CD4-positive, alpha-beta T cell treated with Interleukin-15 for 1 hour (primary cell): ENCODE measurements at regions not wholly inside any gene's neighbourhood (a gene's known extent, or its start where the extent isn't known, plus 50 kb on each side); places are given as distances from the start of the nearest gene placed in this dataset.

Experiments
- DNase-seq: peaks from one replicate; pipeline ENCODE4 v3.0.0-alpha.2; 2020

- no peak for DNase-seq
Measured at GRCh38 chr4:128384765-128385598, 97.4 kb upstream of the PGRMC2 start.

- DNase-seq: no peak
Measured at GRCh38 chr4:128384091-128384520, 96.5 kb upstream of the PGRMC2 start.

GRCh38 chr4:128381748-128382559 lies 94.3 kb upstream of the PGRMC2 start:
- DNase-seq: no peak

GRCh38 chr4:128380306-128380705 lies 92.7 kb upstream of the PGRMC2 start:
- no peak for DNase-seq

- no peak for DNase-seq
Measured at GRCh38 chr4:128379860-128380259, 92.2 kb upstream of the PGRMC2 start.

- no peak for DNase-seq
Measured at GRCh38 chr4:128378668-128379067, 91.1 kb upstream of the PGRMC2 start.

GRCh38 chr4:128376958-128377357 lies 89.3 kb upstream of the PGRMC2 start:
- no peak for DNase-seq

- DNase-seq: no peak
Measured at GRCh38 chr4:128376303-128376702, 88.7 kb upstream of the PGRMC2 start.

GRCh38 chr4:128373628-128374027 lies 86.0 kb upstream of the PGRMC2 start:
- DNase-seq: no peak

GRCh38 chr4:128371876-128372275 lies 84.3 kb upstream of the PGRMC2 start:
- no peak for DNase-seq

GRCh38 chr4:128371001-128371777 lies 83.6 kb upstream of the PGRMC2 start:
- no peak for DNase-seq

GRCh38 chr4:128366212-128366611 lies 78.6 kb upstream of the PGRMC2 start:
- DNase-seq: no peak

- DNase-seq: no peak
Measured at GRCh38 chr4:128364565-128364964, 77.0 kb upstream of the PGRMC2 start.

GRCh38 chr4:128363966-128364365 lies 76.4 kb upstream of the PGRMC2 start:
- no peak for DNase-seq

- no peak for DNase-seq
Measured at GRCh38 chr4:128362760-128363159, 75.1 kb upstream of the PGRMC2 start.

- DNase-seq: no peak
Measured at GRCh38 chr4:128359422-128359821, 71.8 kb upstream of the PGRMC2 start.

- DNase-seq: no peak
Measured at GRCh38 chr4:128358913-128359279, 71.3 kb upstream of the PGRMC2 start.

- DNase-seq: no peak
Measured at GRCh38 chr4:128358231-128358912, 70.8 kb upstream of the PGRMC2 start.

GRCh38 chr4:128357286-128357685 lies 69.7 kb upstream of the PGRMC2 start:
- DNase-seq: no peak

GRCh38 chr4:128355305-128355704 lies 67.7 kb upstream of the PGRMC2 start:
- DNase-seq: no peak

- no peak for DNase-seq
Measured at GRCh38 chr4:128354205-128354821, 66.7 kb upstream of the PGRMC2 start.

- DNase-seq: no peak
Measured at GRCh38 chr4:128353791-128354190, 66.2 kb upstream of the PGRMC2 start.
